ENCODE measurements at regions not wholly inside any gene's neighbourhood (a gene's known extent, or its start where the extent isn't known, plus 50 kb on each side); places are given as distances from the start of the nearest gene placed in this dataset.

GRCh38 chr9:126017758-126018157, 270.6 kb downstream of the PBX3 start:
- no peaks in the 10 kb centered on the region for H3K4me1 ChIP-seq
- no peak overlapping the region for H3K4me3 ChIP-seq
- no peaks in the 10 kb centered on the region for H3K36me3 ChIP-seq
- no peaks in the 10 kb centered on the region for H3K27me3 ChIP-seq
- no peak for TF ChIP-seq POLR2A (IDR thresholded peaks at IDR 0.05)
- H3K27ac ChIP-seq = no peak overlapping the region
- peak in 1 of 3 donors; percentile 16 for DNase-seq
- H3K9me3 ChIP-seq = no peaks in the 10 kb centered on the region

GRCh38 chr9:126020836-126021235, 273.7 kb downstream of the PBX3 start:
- H3K27me3 ChIP-seq = no peaks in the 10 kb centered on the region
- peak in 1 of 3 donors; percentile 32 for DNase-seq

GRCh38 chr9:126023962-126024361, 276.8 kb downstream of the PBX3 start:
- no peak for DNase-seq
- Histone ChIP-seq H3K4me1 (no peaks in the 10 kb centered on the region), H3K27ac (no peak overlapping the region), H3K9me3 (no peaks in the 10 kb centered on the region), H3K27me3 (no peaks in the 10 kb centered on the region), H3K36me3 (no peaks in the 10 kb centered on the region), H3K4me3 (no peak overlapping the region)
- TF ChIP-seq POLR2A (IDR thresholded peaks at IDR 0.05) = no peak
- no peak for TF ChIP-seq CTCF (IDR thresholded peaks at IDR 0.05)

More at GRCh38 chr9:126020836-126021235, 273.7 kb downstream of the PBX3 start:
- Histone ChIP-seq H3K4me3 (no peak overlapping the region), H3K9me3 (no peaks in the 10 kb centered on the region), H3K36me3 (no peaks in the 10 kb centered on the region), H3K27ac (no peak overlapping the region), H3K4me1 (no peaks in the 10 kb centered on the region)
- no peak for TF ChIP-seq CTCF (IDR thresholded peaks at IDR 0.05)
- TF ChIP-seq POLR2A (IDR thresholded peaks at IDR 0.05) = no peak

GRCh38 chr9:126024581-126025230, 277.5 kb downstream of the PBX3 start:
- Histone ChIP-seq H3K9me3 (no peaks in the 10 kb centered on the region), H3K4me1 (no peaks in the 10 kb centered on the region), H3K27me3 (no peaks in the 10 kb centered on the region), H3K36me3 (no peaks in the 10 kb centered on the region), H3K4me3 (no peak overlapping the region), H3K27ac (no peak overlapping the region)
- DNase-seq = peak in 1 of 3 donors; percentile 25
- TF ChIP-seq CTCF (IDR thresholded peaks at IDR 0.05) = no peak
- no peak for TF ChIP-seq POLR2A (IDR thresholded peaks at IDR 0.05)

- Histone ChIP-seq H3K9me3 (no peaks in the 10 kb centered on the region), H3K27me3 (no peaks in the 10 kb centered on the region), H3K36me3 (no peaks in the 10 kb centered on the region), H3K27ac (no peak overlapping the region), H3K4me1 (no peaks in the 10 kb centered on the region), H3K4me3 (no peak overlapping the region)
- DNase-seq = peak in 1 of 3 donors; percentile 15
- TF ChIP-seq CTCF (IDR thresholded peaks at IDR 0.05) (no peak), POLR2A (IDR thresholded peaks at IDR 0.05) (no peak)
These were observed 278.8 kb downstream of the PBX3 start for GRCh38 chr9:126025991-126026390.

- Histone ChIP-seq H3K4me3 (no peak overlapping the region), H3K36me3 (no peaks in the 10 kb centered on the region), H3K27me3 (no peaks in the 10 kb centered on the region), H3K9me3 (no peaks in the 10 kb centered on the region), H3K27ac (no peak overlapping the region), H3K4me1 (no peaks in the 10 kb centered on the region)
- DNase-seq = peak in 1 of 3 donors; percentile 34
- TF ChIP-seq POLR2A (IDR thresholded peaks at IDR 0.05) (no peak), CTCF (IDR thresholded peaks at IDR 0.05) (no peak)
These were observed 280.4 kb downstream of the PBX3 start for GRCh38 chr9:126027566-126027965.

Measured in Peyer's patch (tissue), 4 donors.